HAP-1 (cell line): ENCODE measurements at regions not wholly inside any gene's neighbourhood (a gene's known extent, or its start where the extent isn't known, plus 50 kb on each side); places are given as distances from the start of the nearest gene placed in this dataset.
A peak's percentile ranks its signal among the peaks of the same experiment; 100 is the strongest.
"Not testable (repeated sequence)": the region's sequence is repeated elsewhere in the genome, so short reads cannot be mapped to it uniquely, and the experiment has no call there.

ENCODE experiments used
- DNase-seq, 2 experiments: peaks; one replicate each; pipeline ENCODE4 v3.0.0-alpha.2; 2016 to 2020; ENCODE audit warnings: low spot score in 2 of 2
- H3K27me3 ChIP-seq: fragments of 250-450 bp; sonication (Bioruptor Pico); 2 replicates; pipeline ENCODE4 v1.5.1; 2020; ENCODE audit warnings: low read depth, mild to moderate bottlenecking, moderate library complexity
- H3K36me3 ChIP-seq: fragments of 250-450 bp; sonication (Bioruptor Pico); replicated peaks from 2 replicates; pipeline ENCODE4 v1.5.1; 2020; ENCODE audit warnings: mild to moderate bottlenecking
- H3K4me1 ChIP-seq: fragments of 250-450 bp; sonication (Bioruptor Pico); 2 replicates; pipeline ENCODE4 v1.5.1; 2020; ENCODE audit warnings: mild to moderate bottlenecking
- H3K4me3 ChIP-seq: fragments of 250-450 bp; sonication (Bioruptor Pico); 2 replicates; pipeline ENCODE4 v1.5.1; 2020; ENCODE audit warnings: mild to moderate bottlenecking, moderate library complexity
- H3K9me3 ChIP-seq: fragments of 250-450 bp; sonication (Bioruptor Pico); 2 replicates; pipeline ENCODE4 v1.5.1; 2020; ENCODE audit warnings: mild to moderate bottlenecking, moderate library complexity
- in situ Hi-C: fragments of 300-500 bp; cut with MboI; formaldehyde crosslinking; loops from 3 replicates; pipeline ENCODE4 v1.14.3; 2020; ENCODE audit warnings: low sequenced_read_pairs, inconsistent platforms, mixed read lengths

GRCh38 chr5:63121471-63121870, 542.9 kb downstream of the LRRC70 start:
- Histone ChIP-seq H3K27me3 (no peaks in the 10 kb centered on the region), H3K4me3 (no peak overlapping the region), H3K9me3 (no peaks in the 10 kb centered on the region), H3K4me1 (no peaks in the 10 kb centered on the region), H3K36me3 (no peaks in the 10 kb centered on the region)
- no peak for DNase-seq
- in situ Hi-C loops, result no loop called here

GRCh38 chr5:63118221-63118620, 539.6 kb downstream of the LRRC70 start:
- H3K4me1 ChIP-seq, result no peaks in the 10 kb centered on the region
- in situ Hi-C loops, result no loop called here
- H3K9me3 ChIP-seq, result no peaks in the 10 kb centered on the region
- no peaks in the 10 kb centered on the region for H3K36me3 ChIP-seq
- no peak for DNase-seq
- no peaks in the 10 kb centered on the region for H3K27me3 ChIP-seq
- no peak overlapping the region for H3K4me3 ChIP-seq

DNA sequence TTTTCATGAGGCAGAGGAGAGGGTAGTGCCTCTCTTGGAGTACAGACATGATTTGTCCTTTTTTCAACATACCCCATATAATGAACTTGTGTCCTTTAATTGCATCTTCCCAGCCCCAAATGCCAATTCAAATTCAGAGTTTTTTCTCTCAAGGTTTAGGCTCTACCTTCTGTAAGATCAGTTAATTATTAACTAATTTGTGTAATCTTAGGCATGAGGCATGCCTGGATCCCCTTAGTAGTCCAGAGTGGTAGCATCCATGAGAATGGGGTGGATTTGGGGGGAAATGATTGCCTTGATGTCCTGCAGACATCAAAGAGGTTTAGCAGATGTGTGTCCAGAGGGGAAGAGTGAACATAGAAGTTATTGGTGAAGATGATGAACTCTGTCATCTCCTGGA, 533.3 kb downstream of the LRRC70 start:
- Histone ChIP-seq H3K4me1 (no peaks in the 10 kb centered on the region), H3K9me3 (no peaks in the 10 kb centered on the region), H3K36me3 (no peaks in the 10 kb centered on the region), H3K27me3 (no peaks in the 10 kb centered on the region), H3K4me3 (no peak overlapping the region)
- no peak for DNase-seq
- in situ Hi-C loops, result no loop called here

GRCh38 chr5:63101870-63102269, 523.3 kb downstream of the LRRC70 start:
- no peak for DNase-seq
- H3K36me3 ChIP-seq, result no peaks in the 10 kb centered on the region
- in situ Hi-C loops, result no loop called here

DNA sequence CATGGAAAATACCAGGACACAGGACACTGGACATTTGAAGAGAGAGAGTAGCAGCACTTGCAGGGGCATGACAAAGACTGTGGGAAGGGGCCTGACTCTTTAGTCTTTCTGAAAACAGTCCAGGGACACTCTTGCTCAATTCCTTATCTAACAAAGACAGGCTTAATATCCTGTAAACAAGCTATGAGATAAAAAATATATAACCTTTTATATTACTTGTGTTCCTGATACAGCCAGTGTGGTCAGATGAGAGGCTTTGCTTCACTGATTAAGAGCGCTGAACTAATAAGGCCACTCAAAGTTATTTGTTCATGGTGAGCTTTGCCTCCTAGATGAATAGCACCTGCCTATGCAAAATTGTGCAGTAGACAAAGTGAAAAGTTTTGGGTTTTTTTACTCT, 518.7 kb downstream of the LRRC70 start:
- no peaks in the 10 kb centered on the region for H3K36me3 ChIP-seq
- DNase-seq, result no peak
- no peaks in the 10 kb centered on the region for H3K27me3 ChIP-seq
- H3K4me3 ChIP-seq, result no peak overlapping the region
- H3K9me3 ChIP-seq, result no peaks in the 10 kb centered on the region
- in situ Hi-C loops, result no loop called here
- no peaks in the 10 kb centered on the region for H3K4me1 ChIP-seq

More at GRCh38 chr5:63101870-63102269, 523.3 kb downstream of the LRRC70 start:
- Histone ChIP-seq H3K27me3 (no peaks in the 10 kb centered on the region; the same call in 1 of the 2 replicates), H3K9me3 (no peaks in the 10 kb centered on the region), H3K4me1 (no peaks in the 10 kb centered on the region), H3K4me3 (no peak overlapping the region)

- DNase-seq, result no peak
- H3K4me1 ChIP-seq, result no peaks in the 10 kb centered on the region
- no peak overlapping the region for H3K4me3 ChIP-seq
- no peaks in the 10 kb centered on the region for H3K9me3 ChIP-seq
- no peaks in the 10 kb centered on the region for H3K27me3 ChIP-seq
- in situ Hi-C loops, result no loop called here
- H3K36me3 ChIP-seq, result no peaks in the 10 kb centered on the region
Measured at GRCh38 chr5:63094730-63095129, 516.1 kb downstream of the LRRC70 start.

GRCh38 chr5:63089147-63089546, 510.5 kb downstream of the LRRC70 start:
- in situ Hi-C loops, result no loop called here

DNA sequence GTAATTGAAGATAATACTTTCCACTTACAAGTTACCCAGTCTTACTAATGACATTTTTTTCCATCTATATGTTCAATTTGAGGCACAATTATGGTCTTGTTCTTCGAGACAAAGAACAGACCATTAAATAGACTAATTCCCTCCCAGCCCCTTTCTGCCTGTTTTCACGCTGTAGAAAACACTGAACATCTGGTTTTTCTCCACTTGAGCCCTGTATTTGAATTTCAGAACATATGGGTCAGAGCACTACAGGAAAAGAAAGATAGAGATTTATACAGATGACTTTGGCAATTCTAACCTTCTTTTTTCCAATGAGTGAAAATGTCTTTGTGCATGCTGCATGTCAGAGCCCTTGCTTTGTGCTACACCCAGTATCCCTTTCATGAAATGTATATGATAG, 506.9 kb downstream of the LRRC70 start:
- no peaks in the 10 kb centered on the region for H3K27me3 ChIP-seq
- no peaks in the 10 kb centered on the region for H3K36me3 ChIP-seq
- no peaks in the 10 kb centered on the region for H3K9me3 ChIP-seq
- no peaks in the 10 kb centered on the region for H3K4me1 ChIP-seq
- no peak for DNase-seq
- in situ Hi-C loops, result no loop called here
- H3K4me3 ChIP-seq, result no peak overlapping the region

More at GRCh38 chr5:63089147-63089546, 510.5 kb downstream of the LRRC70 start:
- no peaks in the 10 kb centered on the region for H3K4me1 ChIP-seq
- H3K36me3 ChIP-seq, result no peaks in the 10 kb centered on the region
- no peak overlapping the region for H3K4me3 ChIP-seq
- H3K9me3 ChIP-seq, result no peaks in the 10 kb centered on the region
- DNase-seq, result no peak
- no peaks in the 10 kb centered on the region for H3K27me3 ChIP-seq

GRCh38 chr5:63083689-63084088, 505.1 kb downstream of the LRRC70 start:
- H3K27me3 ChIP-seq, H3K9me3 ChIP-seq, H3K4me1 ChIP-seq, DNase-seq, H3K4me3 ChIP-seq, in situ Hi-C loops, H3K36me3 ChIP-seq: not testable (repeated sequence)

DNA sequence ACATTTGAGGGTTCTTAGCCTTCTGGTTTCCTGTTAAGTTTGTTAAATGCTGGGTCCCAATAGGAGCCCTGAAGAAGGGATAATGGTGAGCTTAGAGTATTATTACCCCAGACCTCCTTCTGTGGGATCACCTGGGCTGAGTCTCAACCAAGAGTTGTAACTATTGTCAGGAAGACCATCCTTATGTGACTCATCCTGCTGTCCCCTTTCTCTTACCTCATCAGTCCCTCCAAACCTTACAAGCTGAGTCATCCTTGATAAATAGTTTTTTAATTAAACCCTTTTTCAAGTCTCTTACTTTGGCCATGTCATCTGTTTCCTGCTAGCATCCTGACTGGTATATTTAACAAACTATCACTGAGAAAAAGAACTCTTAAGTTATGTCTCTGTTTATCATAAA, 502.8 kb downstream of the LRRC70 start:
- no peak for DNase-seq
- no peaks in the 10 kb centered on the region for H3K27me3 ChIP-seq
- H3K4me3 ChIP-seq, result no peak overlapping the region
- in situ Hi-C loops, result no loop called here
- H3K36me3 ChIP-seq, result no peaks in the 10 kb centered on the region
- H3K4me1 ChIP-seq, result no peaks in the 10 kb centered on the region
- H3K9me3 ChIP-seq, result no peaks in the 10 kb centered on the region

GRCh38 chr5:63070001-63070400, 491.4 kb downstream of the LRRC70 start:
- DNase-seq, result peak; percentile 27 to 70
- Histone ChIP-seq H3K4me1 (no peaks in the 10 kb centered on the region), H3K4me3 (no peak overlapping the region), H3K36me3 (no peaks in the 10 kb centered on the region), H3K9me3 (no peaks in the 10 kb centered on the region), H3K27me3 (no peaks in the 10 kb centered on the region)
- in situ Hi-C loops, result no loop called here

- H3K9me3 ChIP-seq, result no peaks in the 10 kb centered on the region
- H3K36me3 ChIP-seq, result no peaks in the 10 kb centered on the region
- no peak for DNase-seq
- no peaks in the 10 kb centered on the region for H3K4me1 ChIP-seq
- H3K4me3 ChIP-seq, result no peak overlapping the region
- H3K27me3 ChIP-seq, result no peaks in the 10 kb centered on the region
- in situ Hi-C loops, result no loop called here
Measured at GRCh38 chr5:63055421-63055820, 476.8 kb downstream of the LRRC70 start.

DNA sequence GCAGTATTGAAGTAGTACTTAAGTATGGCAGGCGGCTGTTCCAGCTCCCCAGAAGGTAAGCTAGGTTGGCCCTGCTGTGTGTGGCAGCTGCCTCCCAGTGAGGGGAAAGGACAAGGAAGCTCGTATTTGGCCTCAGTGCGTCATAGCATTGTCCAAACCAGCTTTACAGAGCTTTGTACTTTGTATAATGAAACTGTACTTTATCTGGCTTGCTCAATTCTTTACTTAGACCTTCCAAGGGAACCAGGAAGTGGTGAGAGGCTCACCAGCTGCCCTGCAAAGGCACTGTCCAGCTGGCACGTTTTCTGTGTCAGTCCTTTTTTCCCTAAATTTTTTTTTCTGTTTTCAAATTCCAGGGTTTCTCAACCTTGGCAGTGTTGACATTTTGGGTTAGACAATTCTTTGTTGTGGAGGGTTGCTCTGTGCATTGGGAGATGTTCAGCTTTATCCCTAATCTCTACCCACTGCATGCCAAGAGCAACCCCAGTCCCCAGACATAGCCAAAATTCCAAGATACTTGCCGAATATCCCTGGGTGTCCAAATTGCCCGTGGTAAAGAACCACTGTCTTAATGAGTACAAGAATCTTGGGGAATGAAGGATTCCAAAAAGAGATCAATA, 474.5 kb downstream of the LRRC70 start:
- H3K4me3 ChIP-seq, result no peak overlapping the region
- H3K36me3 ChIP-seq, result no peaks in the 10 kb centered on the region
- no peaks in the 10 kb centered on the region for H3K27me3 ChIP-seq
- no peaks in the 10 kb centered on the region for H3K9me3 ChIP-seq
- no peaks in the 10 kb centered on the region for H3K4me1 ChIP-seq
- DNase-seq, result no peak
- in situ Hi-C loops, result no loop called here

GRCh38 chr5:63050916-63051315, 472.3 kb downstream of the LRRC70 start:
- no peak overlapping the region for H3K4me3 ChIP-seq
- in situ Hi-C loops, result no loop called here
- H3K27me3 ChIP-seq, result no peaks in the 10 kb centered on the region
- H3K36me3 ChIP-seq, result no peaks in the 10 kb centered on the region
- H3K4me1 ChIP-seq, result no peaks in the 10 kb centered on the region
- H3K9me3 ChIP-seq, result no peaks in the 10 kb centered on the region
- no peak for DNase-seq

DNA sequence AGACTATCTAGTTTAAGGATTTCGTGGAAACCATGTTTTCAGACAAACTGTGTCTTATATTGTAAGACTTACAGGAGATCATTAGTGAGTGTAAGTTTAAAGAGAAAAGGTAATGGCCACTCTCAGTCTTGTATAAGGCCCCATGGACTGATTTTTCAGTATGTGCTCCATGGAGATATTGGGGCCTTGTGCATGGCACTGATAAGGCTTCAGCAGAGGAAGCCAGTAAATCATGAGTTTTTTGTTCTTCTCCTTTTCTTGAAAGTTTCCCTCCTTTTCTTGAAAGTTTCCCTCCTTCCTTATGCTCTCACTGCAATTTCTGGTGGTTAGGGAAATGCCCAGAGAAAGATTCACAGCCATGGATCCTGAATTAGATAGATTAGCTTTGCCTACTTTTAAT, 471.3 kb downstream of the LRRC70 start:
- Histone ChIP-seq H3K36me3 (no peaks in the 10 kb centered on the region), H3K4me3 (no peak overlapping the region), H3K9me3 (no peaks in the 10 kb centered on the region), H3K4me1 (no peaks in the 10 kb centered on the region), H3K27me3 (no peaks in the 10 kb centered on the region)
- no peak for DNase-seq
- in situ Hi-C loops, result no loop called here
